Hematopoietic multipotent progenitor cell treated with erythropoietin and hydrocortisone succinate and interleukin-3 and kit ligand, for 17 days (in vitro differentiated cells): ENCODE measurements at regions not wholly inside any gene's neighbourhood (a gene's known extent, or its start where the extent isn't known, plus 50 kb on each side); places are given as distances from the start of the nearest gene placed in this dataset.

ENCODE experiments used
- DNase-seq: peaks from one replicate; pipeline ENCODE4 v3.0.0-alpha.2; 2015; ENCODE audit warnings: low spot score

GRCh38 chr21:15151385-15152103 is 86.7 kb upstream of the NRIP1 start:
- no peak for DNase-seq

GRCh38 chr21:15152591-15152990 is 87.8 kb upstream of the NRIP1 start:
- no peak for DNase-seq

- no peak for DNase-seq
These were observed 94.7 kb upstream of the NRIP1 start for GRCh38 chr21:15159382-15160020.

GRCh38 chr21:15160136-15160535 is 95.3 kb upstream of the NRIP1 start:
- DNase-seq = no peak

- no peak for DNase-seq
These were observed 98.1 kb upstream of the NRIP1 start for GRCh38 chr21:15162921-15163320.

GRCh38 chr21:15164273-15164672 is 99.5 kb upstream of the NRIP1 start:
- DNase-seq = no peak

GRCh38 chr21:15164678-15165303 is 100.0 kb upstream of the NRIP1 start:
- no peak for DNase-seq

- DNase-seq = no peak
These were observed 105.8 kb upstream of the NRIP1 start for GRCh38 chr21:15170614-15171013.

GRCh38 chr21:15171546-15171945 is 106.7 kb upstream of the NRIP1 start:
- no peak for DNase-seq

- no peak for DNase-seq
These were observed 108.2 kb upstream of the NRIP1 start for GRCh38 chr21:15172963-15173362.

- DNase-seq = no peak
These were observed 110.1 kb upstream of the NRIP1 start for GRCh38 chr21:15174923-15175322.

GRCh38 chr21:15182731-15183130 is 117.9 kb upstream of the NRIP1 start:
- no peak for DNase-seq

- no peak for DNase-seq
These were observed 119.0 kb upstream of the NRIP1 start for GRCh38 chr21:15183813-15184257.

GRCh38 chr21:15190412-15190811 is 125.6 kb upstream of the NRIP1 start:
- no peak for DNase-seq

- no peak for DNase-seq
These were observed 126.0 kb upstream of the NRIP1 start for GRCh38 chr21:15190837-15191236.

GRCh38 chr21:15191342-15191741 is 126.5 kb upstream of the NRIP1 start:
- no peak for DNase-seq

GRCh38 chr21:15192243-15192642 is 127.4 kb upstream of the NRIP1 start:
- no peak for DNase-seq

GRCh38 chr21:15193937-15194336 is 129.1 kb upstream of the NRIP1 start:
- DNase-seq = no peak

GRCh38 chr21:15195104-15195503 is 130.3 kb upstream of the NRIP1 start:
- no peak for DNase-seq

- no peak for DNase-seq
These were observed 131.0 kb upstream of the NRIP1 start for GRCh38 chr21:15195768-15196167.

- no peak for DNase-seq
These were observed 132.9 kb upstream of the NRIP1 start for GRCh38 chr21:15197696-15198095.

GRCh38 chr21:15199414-15200383 is 134.9 kb upstream of the NRIP1 start:
- DNase-seq = no peak
